ENCODE measurements at regions not wholly inside any gene's neighbourhood (a gene's known extent, or its start where the extent isn't known, plus 50 kb on each side); places are given as distances from the start of the nearest gene placed in this dataset.
"Not testable (repeated sequence)": the region's sequence is repeated elsewhere in the genome, so short reads cannot be mapped to it uniquely, and the experiment has no call there.

- not testable (repeated sequence) for TF ChIP-seq CTCF (IDR thresholded peaks at IDR 0.05; ENCODE audit: low read depth, low read length, poor library complexity, severe bottlenecking); EZH2phosphoT487 (IDR thresholded peaks at IDR 0.05; ENCODE audit: borderline replicate concordance, low read length)
Measured at GRCh38 chr1:14177866-14178265, 420.6 kb upstream of the KAZN start.

All from DOHH2 (cell line).